HEK293 (cell line): ENCODE measurements at regions not wholly inside any gene's neighbourhood (a gene's known extent, or its start where the extent isn't known, plus 50 kb on each side); places are given as distances from the start of the nearest gene placed in this dataset.

Experiments
- YY1 ChIP-seq: fragments of 450-650 bp; formaldehyde crosslinking; IDR thresholded peaks from 2 replicates; pipeline ENCODE4 v1.5.1; 2018; ENCODE audit warnings: missing biosample characterization, missing genetic modification characterization
- ZNF10 ChIP-seq: fragments of 450-650 bp; formaldehyde crosslinking; IDR thresholded peaks from 2 replicates; pipeline ENCODE4 v1.5.1; 2017; ENCODE audit warnings: missing biosample characterization, missing genetic modification characterization
- ZNF121 ChIP-seq: fragments of 450-650 bp; formaldehyde crosslinking; IDR thresholded peaks from 2 replicates; pipeline ENCODE4 v1.5.1; 2016; ENCODE audit warnings: missing biosample characterization, missing genetic modification characterization
- ZNF24 ChIP-seq: fragments of 450-650 bp; formaldehyde crosslinking; IDR thresholded peaks from 2 replicates; pipeline ENCODE4 v1.5.1; 2016; ENCODE audit warnings: missing biosample characterization, missing genetic modification characterization
- ZNF266 ChIP-seq: fragments of 450-650 bp; formaldehyde crosslinking; IDR thresholded peaks from 2 replicates; pipeline ENCODE4 v1.5.1; 2016; ENCODE audit warnings: missing biosample characterization, missing genetic modification characterization, low read depth
- ZNF391 ChIP-seq: fragments of 450-650 bp; formaldehyde crosslinking; IDR thresholded peaks from 2 replicates; pipeline ENCODE4 v1.5.1; 2016; ENCODE audit warnings: low read depth, missing biosample characterization, missing genetic modification characterization, borderline replicate concordance
- ZNF558 ChIP-seq: fragments of 450-650 bp; formaldehyde crosslinking; IDR thresholded peaks from 2 replicates; pipeline ENCODE4 v1.5.1; 2016; ENCODE audit warnings: missing biosample characterization, missing genetic modification characterization
- ZNF610 ChIP-seq: fragments of 450-650 bp; formaldehyde crosslinking; IDR thresholded peaks from 2 replicates; pipeline ENCODE4 v1.5.1; 2016; ENCODE audit warnings: missing biosample characterization, missing genetic modification characterization, borderline replicate concordance
- TF ChIP-seq, protein P1 (sequence below): fragments of 450-650 bp; formaldehyde crosslinking; IDR thresholded peaks from 2 replicates; pipeline ENCODE4 v1.5.1; 2016; ENCODE audit warnings: missing biosample characterization, missing genetic modification characterization
- TF ChIP-seq, protein P2 (sequence below): fragments of 450-650 bp; formaldehyde crosslinking; IDR thresholded peaks from 2 replicates; pipeline ENCODE4 v1.5.1; 2016; ENCODE audit warnings: missing biosample characterization, missing genetic modification characterization
- TF ChIP-seq, protein P3 (sequence below): fragments of 450-650 bp; IDR thresholded peaks from 2 replicates; pipeline ENCODE4 v1.5.1; 2018; ENCODE audit warnings: missing biosample characterization, mild to moderate bottlenecking, missing genetic modification characterization

DNA sequence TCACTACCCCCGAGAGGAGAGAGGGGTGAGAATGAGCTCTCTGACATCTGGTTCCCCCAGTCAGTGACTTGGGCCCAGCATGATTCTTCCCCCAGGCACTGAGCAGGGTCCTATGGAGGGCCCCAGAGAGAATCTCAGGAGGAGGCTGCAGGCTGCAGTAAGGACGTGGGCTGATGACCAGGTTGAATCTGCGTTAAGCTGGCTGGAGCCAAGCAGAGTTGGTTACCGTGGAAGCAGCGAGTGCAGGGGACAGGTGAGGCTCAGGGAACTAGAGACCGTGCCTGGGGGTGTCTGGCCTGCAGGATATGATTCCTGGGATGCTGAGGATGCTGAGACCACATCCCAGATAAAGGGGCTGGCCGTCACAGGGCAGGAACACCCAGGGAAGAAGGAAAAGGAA, 314.3 kb upstream of the IRX1 start:
- TF ChIP-seq, protein P1, sequence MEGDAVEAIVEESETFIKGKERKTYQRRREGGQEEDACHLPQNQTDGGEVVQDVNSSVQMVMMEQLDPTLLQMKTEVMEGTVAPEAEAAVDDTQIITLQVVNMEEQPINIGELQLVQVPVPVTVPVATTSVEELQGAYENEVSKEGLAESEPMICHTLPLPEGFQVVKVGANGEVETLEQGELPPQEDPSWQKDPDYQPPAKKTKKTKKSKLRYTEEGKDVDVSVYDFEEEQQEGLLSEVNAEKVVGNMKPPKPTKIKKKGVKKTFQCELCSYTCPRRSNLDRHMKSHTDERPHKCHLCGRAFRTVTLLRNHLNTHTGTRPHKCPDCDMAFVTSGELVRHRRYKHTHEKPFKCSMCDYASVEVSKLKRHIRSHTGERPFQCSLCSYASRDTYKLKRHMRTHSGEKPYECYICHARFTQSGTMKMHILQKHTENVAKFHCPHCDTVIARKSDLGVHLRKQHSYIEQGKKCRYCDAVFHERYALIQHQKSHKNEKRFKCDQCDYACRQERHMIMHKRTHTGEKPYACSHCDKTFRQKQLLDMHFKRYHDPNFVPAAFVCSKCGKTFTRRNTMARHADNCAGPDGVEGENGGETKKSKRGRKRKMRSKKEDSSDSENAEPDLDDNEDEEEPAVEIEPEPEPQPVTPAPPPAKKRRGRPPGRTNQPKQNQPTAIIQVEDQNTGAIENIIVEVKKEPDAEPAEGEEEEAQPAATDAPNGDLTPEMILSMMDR: no peak
- TF ChIP-seq, protein P2, sequence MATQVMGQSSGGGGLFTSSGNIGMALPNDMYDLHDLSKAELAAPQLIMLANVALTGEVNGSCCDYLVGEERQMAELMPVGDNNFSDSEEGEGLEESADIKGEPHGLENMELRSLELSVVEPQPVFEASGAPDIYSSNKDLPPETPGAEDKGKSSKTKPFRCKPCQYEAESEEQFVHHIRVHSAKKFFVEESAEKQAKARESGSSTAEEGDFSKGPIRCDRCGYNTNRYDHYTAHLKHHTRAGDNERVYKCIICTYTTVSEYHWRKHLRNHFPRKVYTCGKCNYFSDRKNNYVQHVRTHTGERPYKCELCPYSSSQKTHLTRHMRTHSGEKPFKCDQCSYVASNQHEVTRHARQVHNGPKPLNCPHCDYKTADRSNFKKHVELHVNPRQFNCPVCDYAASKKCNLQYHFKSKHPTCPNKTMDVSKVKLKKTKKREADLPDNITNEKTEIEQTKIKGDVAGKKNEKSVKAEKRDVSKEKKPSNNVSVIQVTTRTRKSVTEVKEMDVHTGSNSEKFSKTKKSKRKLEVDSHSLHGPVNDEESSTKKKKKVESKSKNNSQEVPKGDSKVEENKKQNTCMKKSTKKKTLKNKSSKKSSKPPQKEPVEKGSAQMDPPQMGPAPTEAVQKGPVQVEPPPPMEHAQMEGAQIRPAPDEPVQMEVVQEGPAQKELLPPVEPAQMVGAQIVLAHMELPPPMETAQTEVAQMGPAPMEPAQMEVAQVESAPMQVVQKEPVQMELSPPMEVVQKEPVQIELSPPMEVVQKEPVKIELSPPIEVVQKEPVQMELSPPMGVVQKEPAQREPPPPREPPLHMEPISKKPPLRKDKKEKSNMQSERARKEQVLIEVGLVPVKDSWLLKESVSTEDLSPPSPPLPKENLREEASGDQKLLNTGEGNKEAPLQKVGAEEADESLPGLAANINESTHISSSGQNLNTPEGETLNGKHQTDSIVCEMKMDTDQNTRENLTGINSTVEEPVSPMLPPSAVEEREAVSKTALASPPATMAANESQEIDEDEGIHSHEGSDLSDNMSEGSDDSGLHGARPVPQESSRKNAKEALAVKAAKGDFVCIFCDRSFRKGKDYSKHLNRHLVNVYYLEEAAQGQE (tag by site-specific recombination): no peak
- no peak for TF ChIP-seq ZNF558 (tag by site-specific recombination)
- no peak for TF ChIP-seq YY1 (tag by site-specific recombination)
- no peak for TF ChIP-seq ZNF266 (tag by site-specific recombination)
- TF ChIP-seq, protein P3, sequence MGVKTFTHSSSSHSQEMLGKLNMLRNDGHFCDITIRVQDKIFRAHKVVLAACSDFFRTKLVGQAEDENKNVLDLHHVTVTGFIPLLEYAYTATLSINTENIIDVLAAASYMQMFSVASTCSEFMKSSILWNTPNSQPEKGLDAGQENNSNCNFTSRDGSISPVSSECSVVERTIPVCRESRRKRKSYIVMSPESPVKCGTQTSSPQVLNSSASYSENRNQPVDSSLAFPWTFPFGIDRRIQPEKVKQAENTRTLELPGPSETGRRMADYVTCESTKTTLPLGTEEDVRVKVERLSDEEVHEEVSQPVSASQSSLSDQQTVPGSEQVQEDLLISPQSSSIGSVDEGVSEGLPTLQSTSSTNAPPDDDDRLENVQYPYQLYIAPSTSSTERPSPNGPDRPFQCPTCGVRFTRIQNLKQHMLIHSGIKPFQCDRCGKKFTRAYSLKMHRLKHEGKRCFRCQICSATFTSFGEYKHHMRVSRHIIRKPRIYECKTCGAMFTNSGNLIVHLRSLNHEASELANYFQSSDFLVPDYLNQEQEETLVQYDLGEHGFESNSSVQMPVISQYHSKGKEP (tag by site-specific recombination): no peak
- TF ChIP-seq ZNF610 (tag by site-specific recombination): no peak
- TF ChIP-seq ZNF10: no peak
- no peak for TF ChIP-seq ZNF24 (tag by site-specific recombination)
- no peak for TF ChIP-seq ZNF391 (tag by site-specific recombination)
- TF ChIP-seq ZNF121 (tag by site-specific recombination): no peak
